WTC11 (cell line): ENCODE measurements at regions not wholly inside any gene's neighbourhood (a gene's known extent, or its start where the extent isn't known, plus 50 kb on each side); places are given as distances from the start of the nearest gene placed in this dataset.

Experiments
- ATAC-seq: fragments of 200-7000 bp; cut with Tn5 transposase; 2 replicates; pipeline ENCODE4 v1.10.0; 2021; ENCODE audit warnings: mild to moderate bottlenecking, moderate library complexity
- CTCF ChIA-PET: fragments of 300-600 bp; sonication (Branson Sonifier 250); formaldehyde crosslinking; loops from one replicate; lab custom pipeline; 2021; ENCODE audit warnings: antibody characterized with exemption; lab: Charles Lee
- POLR2A ChIA-PET: fragments of 350-600 bp; sonication (Branson Sonifier 250); formaldehyde crosslinking; loops from one replicate; lab custom pipeline; 2021; ENCODE audit warnings: antibody characterized with exemption; lab: Charles Lee
- DNase-seq: peaks from one replicate; pipeline ENCODE4 v3.0.0; 2021; ENCODE audit warnings: low spot score
- H3K27ac Mint-ChIP-seq: 2 replicates; pipeline ENCODE4 v1.8.0; 2021; ENCODE audit warnings: mixed read lengths
- H3K27me3 Mint-ChIP-seq: 2 replicates; pipeline ENCODE4 v1.8.0; 2021; ENCODE audit warnings: low read depth, mild to moderate bottlenecking, moderate library complexity, mixed read lengths
- H3K36me3 Mint-ChIP-seq: 2 replicates; pipeline ENCODE4 v1.8.0; 2021; ENCODE audit warnings: mixed read lengths
- H3K4me1 Mint-ChIP-seq: 2 replicates; pipeline ENCODE4 v1.8.0; 2022; ENCODE audit warnings: mixed read lengths
- H3K4me3 Mint-ChIP-seq: 2 replicates; pipeline ENCODE4 v1.8.0; 2021; ENCODE audit warnings: mild to moderate bottlenecking, moderate library complexity, mixed read lengths
- H3K9me3 Mint-ChIP-seq: 2 replicates; pipeline ENCODE4 v1.8.0; 2021; ENCODE audit warnings: mixed read lengths
- ATF6 ChIP-seq: sonication (generic); formaldehyde crosslinking; IDR thresholded peaks from 2 replicates; pipeline ENCODE4 v1.8.1; 2023; ENCODE audit warnings: mild to moderate bottlenecking, missing genetic modification reagents
- FOXJ3 ChIP-seq: sonication (generic); formaldehyde crosslinking; IDR thresholded peaks from 2 replicates; pipeline ENCODE4 v1.9.0; 2021; ENCODE audit warnings: missing genetic modification reagents, mild to moderate bottlenecking, borderline replicate concordance
- FOXK1 ChIP-seq: sonication (generic); formaldehyde crosslinking; IDR thresholded peaks from 2 replicates; pipeline ENCODE4 v1.8.0; 2022; ENCODE audit warnings: mild to moderate bottlenecking, moderate library complexity, missing genetic modification reagents
- GABPB1 ChIP-seq: sonication (generic); formaldehyde crosslinking; IDR thresholded peaks from 2 replicates; pipeline ENCODE4 v1.8.1; 2023; ENCODE audit warnings: mild to moderate bottlenecking, missing genetic modification reagents
- PRRX2 ChIP-seq: fragments of 250-450 bp; sonication (Bioruptor Pico); IDR thresholded peaks from 2 replicates; pipeline ENCODE4 v1.8.0; 2021; ENCODE audit warnings: mild to moderate bottlenecking
- RELA ChIP-seq: sonication (generic); formaldehyde crosslinking; IDR thresholded peaks from 2 replicates; pipeline ENCODE4 v1.8.1; 2022; ENCODE audit warnings: missing genetic modification reagents, mild to moderate bottlenecking, borderline replicate concordance
- USF1 ChIP-seq: sonication (generic); formaldehyde crosslinking; IDR thresholded peaks from 2 replicates; pipeline ENCODE4 v1.8.0; 2022; ENCODE audit warnings: mild to moderate bottlenecking, missing genetic modification reagents
- ZNF121 ChIP-seq: sonication (generic); formaldehyde crosslinking; IDR thresholded peaks from 2 replicates; pipeline ENCODE4 v1.8.0; 2023; ENCODE audit warnings: missing genetic modification reagents
- ZNF281 ChIP-seq: sonication (generic); formaldehyde crosslinking; IDR thresholded peaks from 2 replicates; pipeline ENCODE4 v1.8.0; 2023; ENCODE audit warnings: mild to moderate bottlenecking, missing genetic modification reagents
- ZNF317 ChIP-seq: sonication (generic); formaldehyde crosslinking; IDR thresholded peaks from 2 replicates; pipeline ENCODE4 v1.8.1; 2023; ENCODE audit warnings: low read depth, mild to moderate bottlenecking, moderate library complexity, missing genetic modification reagents, borderline replicate concordance
- ZNF512 ChIP-seq: sonication (generic); formaldehyde crosslinking; IDR thresholded peaks from 2 replicates; pipeline ENCODE4 v1.8.1; 2022; ENCODE audit warnings: missing genetic modification reagents, borderline replicate concordance
- ZNF532 ChIP-seq: fragments of 250-450 bp; sonication (Bioruptor Pico); IDR thresholded peaks from 2 replicates; pipeline ENCODE4 v1.9.0; 2021; ENCODE audit warnings: mild to moderate bottlenecking, borderline replicate concordance
- TF ChIP-seq, protein P1 (sequence below): sonication (generic); formaldehyde crosslinking; IDR thresholded peaks from 2 replicates; pipeline ENCODE4 v1.8.0; 2023; ENCODE audit warnings: missing genetic modification reagents
- TF ChIP-seq, protein P2 (sequence below): sonication (generic); formaldehyde crosslinking; IDR thresholded peaks from 2 replicates; pipeline ENCODE4 v1.8.1; 2022; ENCODE audit warnings: low read depth, mild to moderate bottlenecking, moderate library complexity, missing genetic modification reagents, borderline replicate concordance

DNA sequence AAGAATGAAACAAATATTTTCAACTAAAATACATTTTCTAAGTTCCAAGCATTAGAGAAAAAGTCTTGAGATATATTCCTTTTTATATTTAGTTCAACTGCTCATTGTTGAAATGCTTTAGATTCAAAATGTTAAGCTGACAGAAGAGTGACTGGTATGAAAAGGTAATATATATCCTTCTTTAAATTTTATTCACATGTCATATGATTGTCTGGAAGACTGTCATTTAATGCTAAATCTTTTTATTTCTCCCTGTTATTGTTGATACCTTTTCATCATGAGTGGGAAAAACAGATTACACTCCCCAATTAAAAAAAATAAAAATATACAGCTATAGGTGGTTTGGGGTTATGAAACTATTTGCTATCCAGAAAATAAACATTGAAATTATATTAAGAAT, 965.4 kb downstream of the JRKL start:
- H3K27me3 Mint-ChIP-seq: no peaks in the 10 kb centered on the region
- no peaks in the 10 kb centered on the region for H3K36me3 Mint-ChIP-seq
- no peak for ATAC-seq
- no peak overlapping the region for H3K4me3 Mint-ChIP-seq
- H3K27ac Mint-ChIP-seq: no peak overlapping the region
- peaks cover 16% of the 10 kb centered on the region for H3K4me1 Mint-ChIP-seq
- CTCF ChIA-PET: no interaction called here
- DNase-seq: no peak
- TF ChIP-seq FOXK1 (CRISPR knock-in tag): no peak
- TF ChIP-seq GABPB1 (CRISPR knock-in tag): no peak
- TF ChIP-seq, protein P1, sequence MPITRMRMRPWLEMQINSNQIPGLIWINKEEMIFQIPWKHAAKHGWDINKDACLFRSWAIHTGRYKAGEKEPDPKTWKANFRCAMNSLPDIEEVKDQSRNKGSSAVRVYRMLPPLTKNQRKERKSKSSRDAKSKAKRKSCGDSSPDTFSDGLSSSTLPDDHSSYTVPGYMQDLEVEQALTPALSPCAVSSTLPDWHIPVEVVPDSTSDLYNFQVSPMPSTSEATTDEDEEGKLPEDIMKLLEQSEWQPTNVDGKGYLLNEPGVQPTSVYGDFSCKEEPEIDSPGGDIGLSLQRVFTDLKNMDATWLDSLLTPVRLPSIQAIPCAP (CRISPR knock-in tag): no peak
- TF ChIP-seq USF1 (CRISPR knock-in tag): no peak
- no peak for TF ChIP-seq RELA (CRISPR knock-in tag)
- no peak for TF ChIP-seq PRRX2
- TF ChIP-seq ATF6 (CRISPR knock-in tag): no peak
- no peak for TF ChIP-seq ZNF317 (CRISPR knock-in tag)
- no peak for TF ChIP-seq FOXJ3 (CRISPR knock-in tag)
- TF ChIP-seq, protein P2, sequence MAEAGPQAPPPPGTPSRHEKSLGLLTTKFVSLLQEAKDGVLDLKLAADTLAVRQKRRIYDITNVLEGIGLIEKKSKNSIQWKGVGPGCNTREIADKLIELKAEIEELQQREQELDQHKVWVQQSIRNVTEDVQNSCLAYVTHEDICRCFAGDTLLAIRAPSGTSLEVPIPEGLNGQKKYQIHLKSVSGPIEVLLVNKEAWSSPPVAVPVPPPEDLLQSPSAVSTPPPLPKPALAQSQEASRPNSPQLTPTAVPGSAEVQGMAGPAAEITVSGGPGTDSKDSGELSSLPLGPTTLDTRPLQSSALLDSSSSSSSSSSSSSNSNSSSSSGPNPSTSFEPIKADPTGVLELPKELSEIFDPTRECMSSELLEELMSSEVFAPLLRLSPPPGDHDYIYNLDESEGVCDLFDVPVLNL (CRISPR knock-in tag): no peak
- TF ChIP-seq ZNF512 (CRISPR knock-in tag): no peak
- no peak for TF ChIP-seq ZNF121
- TF ChIP-seq ZNF532: no peak
- TF ChIP-seq ZNF281 (CRISPR knock-in tag): no peak
- TF ChIP-seq, all 79 proteins: peak for 0
- POLR2A ChIA-PET: no interaction called here
- H3K9me3 Mint-ChIP-seq: peaks cover 7% of the 10 kb centered on the region
